ENCODE measurements at regions not wholly inside any gene's neighbourhood (a gene's known extent, or its start where the extent isn't known, plus 50 kb on each side); places are given as distances from the start of the nearest gene placed in this dataset.

- intact Hi-C loops (cut with DNase I), result no loop called here
- Histone ChIP-seq H3K36me3 (replicated peaks in 1 of 2; ENCODE audit: insufficient read depth in 1 of 2, low read depth in 2 of 2) (no peaks in the 10 kb centered on the region), H3K4me1 (peaks cover 18% of the 10 kb centered on the region), H3K27ac (peak overlapping the region in 3 of 4 donors; percentile 2 to 45 (median 44)), H3K9me3 (no peaks in the 10 kb centered on the region), H3K4me3 (no peak overlapping the region), H3K27me3 (no peaks in the 10 kb centered on the region)
- ATAC-seq, result no peak
- DNase-seq, result no peak
- 51 to 64% methylated on average over 8 of the region's 8 CpGs for WGBS, 2 donors
- TF ChIP-seq, protein P1, sequence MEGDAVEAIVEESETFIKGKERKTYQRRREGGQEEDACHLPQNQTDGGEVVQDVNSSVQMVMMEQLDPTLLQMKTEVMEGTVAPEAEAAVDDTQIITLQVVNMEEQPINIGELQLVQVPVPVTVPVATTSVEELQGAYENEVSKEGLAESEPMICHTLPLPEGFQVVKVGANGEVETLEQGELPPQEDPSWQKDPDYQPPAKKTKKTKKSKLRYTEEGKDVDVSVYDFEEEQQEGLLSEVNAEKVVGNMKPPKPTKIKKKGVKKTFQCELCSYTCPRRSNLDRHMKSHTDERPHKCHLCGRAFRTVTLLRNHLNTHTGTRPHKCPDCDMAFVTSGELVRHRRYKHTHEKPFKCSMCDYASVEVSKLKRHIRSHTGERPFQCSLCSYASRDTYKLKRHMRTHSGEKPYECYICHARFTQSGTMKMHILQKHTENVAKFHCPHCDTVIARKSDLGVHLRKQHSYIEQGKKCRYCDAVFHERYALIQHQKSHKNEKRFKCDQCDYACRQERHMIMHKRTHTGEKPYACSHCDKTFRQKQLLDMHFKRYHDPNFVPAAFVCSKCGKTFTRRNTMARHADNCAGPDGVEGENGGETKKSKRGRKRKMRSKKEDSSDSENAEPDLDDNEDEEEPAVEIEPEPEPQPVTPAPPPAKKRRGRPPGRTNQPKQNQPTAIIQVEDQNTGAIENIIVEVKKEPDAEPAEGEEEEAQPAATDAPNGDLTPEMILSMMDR (IDR thresholded peaks at IDR 0.05), result no peak
- no peak for TF ChIP-seq POLR2A (IDR thresholded peaks at IDR 0.05)
Observed at GRCh38 chr10:64732372-64732957, 1211.3 kb downstream of the REEP3 start.

DNA sequence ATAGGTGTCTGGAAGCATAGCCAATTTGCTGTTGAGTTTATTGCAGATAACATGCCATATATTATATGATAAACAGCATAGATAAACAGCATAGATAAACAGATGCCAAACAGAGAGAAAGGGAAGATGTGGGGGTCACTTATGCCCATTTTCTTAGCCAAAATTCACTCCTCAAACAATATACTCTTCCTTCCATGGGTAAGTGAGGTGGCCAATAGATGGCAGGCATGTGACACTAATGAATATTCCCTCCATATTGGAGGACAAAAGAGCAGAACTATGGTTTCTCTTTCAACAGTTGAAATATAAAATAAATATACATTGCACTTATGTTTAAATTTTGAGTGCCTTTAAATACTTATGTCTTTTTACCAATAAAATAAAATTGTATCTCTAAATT is 1212.8 kb downstream of the REEP3 start:
- peaks cover 18% of the 10 kb centered on the region for H3K4me1 ChIP-seq
- ATAC-seq (no peak), DNase-seq (peak; percentile 20 to 34 (median 30))
- H3K4me3 ChIP-seq, result no peak overlapping the region
- TF ChIP-seq, protein P1 (IDR thresholded peaks at IDR 0.05), result peak in 6 of 7 experiments; percentile 24 to 56 (median 52)
- TF ChIP-seq POLR2A (IDR thresholded peaks at IDR 0.05), result no peak
- intact Hi-C loops (cut with DNase I), result no loop called here
- no peak overlapping the region for H3K27ac ChIP-seq
- H3K9me3 ChIP-seq, result no peaks in the 10 kb centered on the region
- H3K27me3 ChIP-seq, result no peaks in the 10 kb centered on the region
- no peaks in the 10 kb centered on the region for H3K36me3 ChIP-seq (replicated peaks in 1 of 2; ENCODE audit: insufficient read depth in 1 of 2, low read depth in 2 of 2)

- TF ChIP-seq POLR2A (IDR thresholded peaks at IDR 0.05), result no peak
- TF ChIP-seq, protein P1 (IDR thresholded peaks at IDR 0.05), result no peak
- Histone ChIP-seq H3K36me3 (replicated peaks in 1 of 2; ENCODE audit: insufficient read depth in 1 of 2, low read depth in 2 of 2) (no peaks in the 10 kb centered on the region), H3K27ac (no peak overlapping the region), H3K27me3 (no peaks in the 10 kb centered on the region), H3K4me3 (no peak overlapping the region), H3K9me3 (no peaks in the 10 kb centered on the region), H3K4me1 (no peaks in the 10 kb centered on the region)
- ATAC-seq (no peak), DNase-seq (no peak)
- intact Hi-C loops (cut with DNase I), result no loop called here
- WGBS, 2 donors, result 44 to 49% methylated on average over 2 of the region's 2 CpGs
Observed at GRCh38 chr10:64738462-64738861, 1217.3 kb downstream of the REEP3 start.

DNA sequence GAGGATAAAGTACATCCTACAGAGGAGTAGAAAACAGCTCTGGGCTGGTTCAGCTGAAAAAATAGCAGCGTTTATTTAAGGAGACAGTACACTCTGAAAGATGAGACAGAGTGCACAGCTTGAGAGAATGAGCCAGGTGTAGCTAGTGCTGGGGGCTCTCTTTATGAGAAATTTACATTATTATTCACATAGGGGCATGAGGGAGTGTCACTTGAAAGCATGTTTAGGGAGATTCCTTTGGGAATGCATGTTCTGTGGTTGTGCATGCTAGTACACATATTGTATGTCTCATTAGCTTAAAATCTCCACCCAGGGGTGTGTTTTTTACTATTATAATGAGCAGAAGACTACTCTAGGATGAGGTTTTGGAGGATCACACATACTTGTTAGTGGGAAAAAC is 1224.4 kb downstream of the REEP3 start:
- 50 to 54% methylated on average over 1 of the region's 1 CpG for WGBS, 2 donors
- ATAC-seq, result no peak

More for the DNA sequence above, 1224.4 kb downstream of the REEP3 start:
- Histone ChIP-seq H3K27me3 (no peaks in the 10 kb centered on the region), H3K4me3 (no peak overlapping the region), H3K36me3 (replicated peaks in 1 of 2; ENCODE audit: insufficient read depth in 1 of 2, low read depth in 2 of 2) (no peaks in the 10 kb centered on the region), H3K4me1 (no peaks in the 10 kb centered on the region), H3K9me3 (no peaks in the 10 kb centered on the region), H3K27ac (no peak overlapping the region)
- DNase-seq, result no peak
- TF ChIP-seq, protein P1 (IDR thresholded peaks at IDR 0.05), result no peak
- TF ChIP-seq POLR2A (IDR thresholded peaks at IDR 0.05), result no peak
- intact Hi-C loops (cut with DNase I), result no loop called here

Measured in body of pancreas (tissue), 4 donors.